Thyroid gland (tissue), 4 donors: ENCODE measurements at regions not wholly inside any gene's neighbourhood (a gene's known extent, or its start where the extent isn't known, plus 50 kb on each side); places are given as distances from the start of the nearest gene placed in this dataset.
"Not testable (repeated sequence)": the region's sequence is repeated elsewhere in the genome, so short reads cannot be mapped to it uniquely, and the experiment has no call there.

ENCODE experiments used
- DNase-seq, 2 donors: peaks; one replicate each; pipeline ENCODE4 v3.0.0-alpha.2; 2019
- H3K27ac ChIP-seq, 3 donors: fragments of 200-600 bp; sonication (generic); 1 replicate in 2 of 3; 2 replicates in 1 of 3; pipeline ENCODE4 v1.5.1; 2016 to 2019; ENCODE audit warnings: mild to moderate bottlenecking in 1 of 3, moderate library complexity in 1 of 3
- H3K27me3 ChIP-seq: fragments of 200-600 bp; sonication (generic); one replicate; pipeline ENCODE4 v1.5.1; 2019
- H3K36me3 ChIP-seq, 2 donors: fragments of 200-600 bp; sonication (generic); one replicate each; pipeline ENCODE4 v1.5.1; 2016 to 2019
- H3K4me1 ChIP-seq, 2 donors: fragments of 200-600 bp; sonication (generic); one replicate each; pipeline ENCODE4 v1.5.1; 2017 to 2019
- H3K4me3 ChIP-seq, 3 donors: fragments of 200-600 bp; sonication (generic); replicated peaks in 1 of 3; 1 replicate in 2 of 3; 2 replicates in 1 of 3; pipeline ENCODE4 v1.5.1; 2016; ENCODE audit warnings: mild to moderate bottlenecking in 1 of 3
- H3K9me3 ChIP-seq: fragments of 200-600 bp; sonication (generic); one replicate; pipeline ENCODE4 v1.5.1; 2017
- CTCF ChIP-seq, 6 experiments: fragments of 200-600 bp in 3 of 6; fragments of 450-650 bp in 3 of 6; sonication (generic) in 3 of 6; IDR thresholded peaks; one replicate each; pipeline ENCODE4 v1.5.1; 2016 to 2019; ENCODE audit warnings: antibody characterized with exemption in 6 of 6, mild to moderate bottlenecking in 2 of 6, inconsistent platforms in 1 of 6, moderate library complexity in 1 of 6
- POLR2A ChIP-seq, 2 donors: fragments of 450-650 bp; IDR thresholded peaks; one replicate each; pipeline ENCODE4 v1.6.1; 2017; ENCODE audit warnings: antibody characterized with exemption in 2 of 2, mild to moderate bottlenecking in 2 of 2, moderate library complexity in 1 of 2
- WGBS, 2 donors: methylation state at CpG; one replicate each; pipeline ENCODE4 v1.1.5; 2017; 5-methylcytosine and 5-hydroxymethylcytosine counted together
- intact Hi-C: fragments of 100-400 bp; cut with DNase I; formaldehyde crosslinking; loops from one replicate; pipeline ENCODE4 v1.15.1; 2023

GRCh38 chr7:94190599-94191061, 186.5 kb upstream of the BET1 start:
- H3K27ac ChIP-seq: no peak overlapping the region
- no peak overlapping the region for H3K4me3 ChIP-seq
- intact Hi-C loops: no loop called here
- no peaks in the 10 kb centered on the region for H3K36me3 ChIP-seq
- TF ChIP-seq CTCF (IDR thresholded peaks at IDR 0.05) (no peak), POLR2A (IDR thresholded peaks at IDR 0.05) (no peak)
- no peaks in the 10 kb centered on the region for H3K9me3 ChIP-seq
- no peaks in the 10 kb centered on the region for H3K27me3 ChIP-seq
- DNase-seq: peak; percentile 34 to 54
- WGBS, 2 donors: 0% methylated on average over 1 of the region's 1 CpG
- no peaks in the 10 kb centered on the region for H3K4me1 ChIP-seq

- H3K9me3 ChIP-seq, H3K4me1 ChIP-seq, intact Hi-C loops, H3K27me3 ChIP-seq, H3K36me3 ChIP-seq, H3K4me3 ChIP-seq, DNase-seq, H3K27ac ChIP-seq: not testable (repeated sequence)
- WGBS, 2 donors: 94 to 96% methylated on average over 3 of the region's 3 CpGs
These were observed 190.3 kb upstream of the BET1 start for GRCh38 chr7:94194426-94194825.

GRCh38 chr7:94195201-94195600, 191.0 kb upstream of the BET1 start:
- no peak overlapping the region for H3K4me3 ChIP-seq
- 81 to 96% methylated on average over 2 of the region's 2 CpGs for WGBS, 2 donors
- H3K27ac ChIP-seq: no peak overlapping the region
- H3K4me1 ChIP-seq: no peaks in the 10 kb centered on the region
- no peaks in the 10 kb centered on the region for H3K27me3 ChIP-seq
- DNase-seq: no peak
- H3K9me3 ChIP-seq: no peaks in the 10 kb centered on the region
- intact Hi-C loops: no loop called here
- no peaks in the 10 kb centered on the region for H3K36me3 ChIP-seq
- TF ChIP-seq POLR2A (IDR thresholded peaks at IDR 0.05) (no peak), CTCF (IDR thresholded peaks at IDR 0.05) (no peak)

GRCh38 chr7:94195813-94196212, 191.7 kb upstream of the BET1 start:
- no peaks in the 10 kb centered on the region for H3K36me3 ChIP-seq
- no peak for TF ChIP-seq POLR2A (IDR thresholded peaks at IDR 0.05)
- TF ChIP-seq CTCF (IDR thresholded peaks at IDR 0.05): no peak
- no peaks in the 10 kb centered on the region for H3K27me3 ChIP-seq
- no peak overlapping the region for H3K4me3 ChIP-seq
- no peak overlapping the region for H3K27ac ChIP-seq
- DNase-seq: no peak
- H3K9me3 ChIP-seq: no peaks in the 10 kb centered on the region
- intact Hi-C loops: no loop called here
- 92 to 94% methylated on average over 1 of the region's 1 CpG for WGBS, 2 donors
- no peaks in the 10 kb centered on the region for H3K4me1 ChIP-seq

- H3K4me3 ChIP-seq: no peak overlapping the region
- H3K9me3 ChIP-seq: no peaks in the 10 kb centered on the region
- TF ChIP-seq POLR2A (IDR thresholded peaks at IDR 0.05): no peak
- no peak for TF ChIP-seq CTCF (IDR thresholded peaks at IDR 0.05)
- WGBS, 2 donors: 70 to 83% methylated on average over 2 of the region's 2 CpGs
- no peaks in the 10 kb centered on the region for H3K36me3 ChIP-seq
- H3K27me3 ChIP-seq: no peaks in the 10 kb centered on the region
- H3K4me1 ChIP-seq: no peaks in the 10 kb centered on the region
- no peak overlapping the region for H3K27ac ChIP-seq
- intact Hi-C loops: no loop called here
- DNase-seq: no peak
These were observed 189.2 kb upstream of the COL1A2 start for GRCh38 chr7:94205529-94205928.

GRCh38 chr7:94206295-94206694, 188.4 kb upstream of the COL1A2 start:
- Histone ChIP-seq H3K4me3 (no peak overlapping the region), H3K4me1 (no peaks in the 10 kb centered on the region), H3K9me3 (no peaks in the 10 kb centered on the region), H3K27ac (no peak overlapping the region), H3K36me3 (no peaks in the 10 kb centered on the region), H3K27me3 (no peaks in the 10 kb centered on the region)
- intact Hi-C loops: no loop called here
- TF ChIP-seq CTCF (IDR thresholded peaks at IDR 0.05) (no peak), POLR2A (IDR thresholded peaks at IDR 0.05) (no peak)
- WGBS, 2 donors: 87 to 90% methylated on average over 2 of the region's 2 CpGs
- DNase-seq: no peak
